GM23338 (cell line): ENCODE measurements at regions not wholly inside any gene's neighbourhood (a gene's known extent, or its start where the extent isn't known, plus 50 kb on each side); places are given as distances from the start of the nearest gene placed in this dataset.

Experiments used
- ATAC-seq: fragments of 200-7000 bp; cut with Tn5 transposase; 3 replicates; pipeline ENCODE4 v1.9.1; 2020
- DNase-seq: peaks from one replicate; pipeline ENCODE4 v3.0.0-alpha.2; 2015; ENCODE audit warnings: low spot score
- H2AFZ ChIP-seq: fragments of 200-600 bp; sonication (generic); 2 replicates; pipeline ENCODE4 v1.8.0; 2016; ENCODE audit warnings: antibody characterized with exemption, mild to moderate bottlenecking, moderate library complexity
- H3F3A ChIP-seq: fragments of 200-600 bp; sonication (generic); replicated peaks from 2 replicates; pipeline ENCODE4 v1.8.0; 2017; ENCODE audit warnings: antibody characterized with exemption, mixed run types, low read depth
- H3K27ac ChIP-seq: fragments of 200-600 bp; sonication (generic); 2 replicates; pipeline ENCODE4 v1.6.1; 2016; ENCODE audit warnings: low read depth
- H3K27me3 ChIP-seq: fragments of 200-600 bp; sonication (generic); 2 replicates; pipeline ENCODE4 v1.8.0; 2016; ENCODE audit warnings: mild to moderate bottlenecking, mixed run types, moderate library complexity; ENCODE audit not compliant: insufficient read depth
- H3K36me3 ChIP-seq: fragments of 200-600 bp; sonication (generic); 2 replicates; pipeline ENCODE4 v1.8.0; 2016; ENCODE audit warnings: mild to moderate bottlenecking; ENCODE audit not compliant: insufficient read depth
- H3K4me1 ChIP-seq: fragments of 200-600 bp; sonication (generic); 2 replicates; pipeline ENCODE4 v1.8.0; 2016; ENCODE audit warnings: mild to moderate bottlenecking, moderate library complexity; ENCODE audit not compliant: insufficient read depth
- H3K4me2 ChIP-seq: fragments of 200-600 bp; sonication (generic); 2 replicates; pipeline ENCODE4 v1.7.1; 2017; ENCODE audit warnings: mixed run types
- H3K4me3 ChIP-seq: fragments of 200-600 bp; sonication (generic); 2 replicates; pipeline ENCODE4 v1.6.1; 2016; ENCODE audit warnings: mixed run types
- H3K79me2 ChIP-seq: fragments of 200-600 bp; sonication (generic); replicated peaks from 2 replicates; pipeline ENCODE4 v1.8.0; 2017; ENCODE audit warnings: mild to moderate bottlenecking; ENCODE audit not compliant: insufficient read depth
- H3K9me2 ChIP-seq: fragments of 200-600 bp; sonication (generic); 2 replicates; pipeline ENCODE4 v1.8.0; 2017; ENCODE audit not compliant: insufficient read depth
- H4K20me1 ChIP-seq: fragments of 200-600 bp; sonication (generic); replicated peaks from 2 replicates; pipeline ENCODE4 v1.8.0; 2017; ENCODE audit warnings: mild to moderate bottlenecking; ENCODE audit not compliant: insufficient read depth
- H3K27ac Mint-ChIP-seq: 2 replicates; pipeline ENCODE4 v1.8.0; 2020; ENCODE audit warnings: inconsistent platforms, mild to moderate bottlenecking, moderate library complexity, mixed read lengths
- H3K27me3 Mint-ChIP-seq: 3 replicates; pipeline ENCODE4 v1.8.0; 2022; ENCODE audit warnings: low read depth, mild to moderate bottlenecking, moderate library complexity, mixed read lengths, inconsistent platforms; ENCODE audit not compliant: insufficient read depth, poor library complexity
- H3K36me3 Mint-ChIP-seq: 3 replicates; pipeline ENCODE4 v1.8.0; 2021; ENCODE audit warnings: low read depth, mild to moderate bottlenecking, inconsistent platforms, moderate library complexity, mixed read lengths
- H3K4me1 Mint-ChIP-seq: 3 replicates; pipeline ENCODE4 v1.8.0; 2020; ENCODE audit warnings: mild to moderate bottlenecking, inconsistent platforms, mixed read lengths
- H3K4me3 Mint-ChIP-seq: 3 replicates; pipeline ENCODE4 v1.8.0; 2021; ENCODE audit warnings: moderate library complexity, mild to moderate bottlenecking, inconsistent platforms, mixed read lengths
- H3K9me3 Mint-ChIP-seq: 3 replicates; pipeline ENCODE4 v1.8.0; 2020; ENCODE audit warnings: moderate library complexity, mild to moderate bottlenecking, inconsistent platforms, mixed read lengths
- CREB1 ChIP-seq: fragments of 250-450 bp; sonication (Bioruptor Pico); IDR thresholded peaks from 2 replicates; pipeline ENCODE4 v1.5.0; 2020; ENCODE audit warnings: low read depth, mild to moderate bottlenecking, moderate library complexity
- ETS1 ChIP-seq: IDR thresholded peaks from 2 replicates; pipeline ENCODE4 v1.6.1; 2016; ENCODE audit warnings: antibody characterized with exemption
- EZH2 ChIP-seq: fragments of 200-600 bp; sonication (generic); IDR thresholded peaks from one replicate; pipeline ENCODE4 v1.8.0; 2017; ENCODE audit warnings: antibody characterized with exemption, mild to moderate bottlenecking, low read depth; ENCODE audit not compliant: unreplicated experiment
- EZH2phosphoT487 ChIP-seq: fragments of 200-600 bp; sonication (generic); IDR thresholded peaks from one replicate; pipeline ENCODE4 v1.8.1; 2018; ENCODE audit warnings: antibody characterized with exemption; ENCODE audit not compliant: unreplicated experiment
- JUNB ChIP-seq: IDR thresholded peaks from one replicate; pipeline ENCODE4 v1.6.1; 2016; ENCODE audit warnings: antibody characterized with exemption; ENCODE audit not compliant: unreplicated experiment
- NANOG ChIP-seq: IDR thresholded peaks from 2 replicates; pipeline ENCODE4 v1.6.1; 2016; ENCODE audit warnings: antibody characterized with exemption, borderline replicate concordance
- POLR2AphosphoS5 ChIP-seq: IDR thresholded peaks from 2 replicates; pipeline ENCODE4 v1.6.1; 2016; ENCODE audit warnings: antibody characterized with exemption, low read depth
- STAT1 ChIP-seq: IDR thresholded peaks from one replicate; pipeline ENCODE4 v1.6.1; 2016; ENCODE audit warnings: antibody characterized with exemption; ENCODE audit not compliant: unreplicated experiment
- ZNF114 ChIP-seq: fragments of 250-450 bp; sonication (Bioruptor Pico); IDR thresholded peaks from 2 replicates; pipeline ENCODE4 v1.5.0; 2020; ENCODE audit warnings: mild to moderate bottlenecking, moderate library complexity
- ZNF331 ChIP-seq: fragments of 250-450 bp; sonication (Bioruptor Pico); IDR thresholded peaks from 2 replicates; pipeline ENCODE4 v1.5.0; 2020; ENCODE audit warnings: low read depth, mild to moderate bottlenecking, moderate library complexity
- ZNF462 ChIP-seq: fragments of 250-450 bp; sonication (Bioruptor Pico); IDR thresholded peaks from 2 replicates; pipeline ENCODE4 v1.5.0; 2020; ENCODE audit warnings: mild to moderate bottlenecking, moderate library complexity
- TF ChIP-seq, protein P1 (sequence below), 2 experiments: fragments of 200-600 bp in 1 of 2; sonication (generic) in 1 of 2; conservative IDR thresholded peaks; 2 replicates each; pipeline versions ENCODE4 v1.5.1 to v1.6.1; 2016 to 2017; ENCODE audit warnings: antibody characterized with exemption in 2 of 2, low read depth in 2 of 2, mild to moderate bottlenecking in 2 of 2, moderate library complexity in 1 of 2
- TF ChIP-seq, protein P2 (sequence below): IDR thresholded peaks from one replicate; pipeline ENCODE4 v1.6.1; 2018; ENCODE audit warnings: antibody characterized with exemption; ENCODE audit not compliant: unreplicated experiment

GRCh38 chr6:163765335-163765734, 350.8 kb downstream of the QKI start (continued):
- TF ChIP-seq, protein P1, sequence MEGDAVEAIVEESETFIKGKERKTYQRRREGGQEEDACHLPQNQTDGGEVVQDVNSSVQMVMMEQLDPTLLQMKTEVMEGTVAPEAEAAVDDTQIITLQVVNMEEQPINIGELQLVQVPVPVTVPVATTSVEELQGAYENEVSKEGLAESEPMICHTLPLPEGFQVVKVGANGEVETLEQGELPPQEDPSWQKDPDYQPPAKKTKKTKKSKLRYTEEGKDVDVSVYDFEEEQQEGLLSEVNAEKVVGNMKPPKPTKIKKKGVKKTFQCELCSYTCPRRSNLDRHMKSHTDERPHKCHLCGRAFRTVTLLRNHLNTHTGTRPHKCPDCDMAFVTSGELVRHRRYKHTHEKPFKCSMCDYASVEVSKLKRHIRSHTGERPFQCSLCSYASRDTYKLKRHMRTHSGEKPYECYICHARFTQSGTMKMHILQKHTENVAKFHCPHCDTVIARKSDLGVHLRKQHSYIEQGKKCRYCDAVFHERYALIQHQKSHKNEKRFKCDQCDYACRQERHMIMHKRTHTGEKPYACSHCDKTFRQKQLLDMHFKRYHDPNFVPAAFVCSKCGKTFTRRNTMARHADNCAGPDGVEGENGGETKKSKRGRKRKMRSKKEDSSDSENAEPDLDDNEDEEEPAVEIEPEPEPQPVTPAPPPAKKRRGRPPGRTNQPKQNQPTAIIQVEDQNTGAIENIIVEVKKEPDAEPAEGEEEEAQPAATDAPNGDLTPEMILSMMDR (conservative IDR thresholded peaks at IDR 0.05; ENCODE audit: low read depth in 2 of 2), result no peak
- TF ChIP-seq CREB1 (CRISPR knock-in tag), result no peak
- TF ChIP-seq POLR2AphosphoS5, result no peak
- no peak for TF ChIP-seq ETS1
- no peak for TF ChIP-seq ZNF331 (CRISPR knock-in tag)
- TF ChIP-seq EZH2, result no peak
- no peak for TF ChIP-seq STAT1
- no peak for TF ChIP-seq NANOG
- TF ChIP-seq, protein P2, sequence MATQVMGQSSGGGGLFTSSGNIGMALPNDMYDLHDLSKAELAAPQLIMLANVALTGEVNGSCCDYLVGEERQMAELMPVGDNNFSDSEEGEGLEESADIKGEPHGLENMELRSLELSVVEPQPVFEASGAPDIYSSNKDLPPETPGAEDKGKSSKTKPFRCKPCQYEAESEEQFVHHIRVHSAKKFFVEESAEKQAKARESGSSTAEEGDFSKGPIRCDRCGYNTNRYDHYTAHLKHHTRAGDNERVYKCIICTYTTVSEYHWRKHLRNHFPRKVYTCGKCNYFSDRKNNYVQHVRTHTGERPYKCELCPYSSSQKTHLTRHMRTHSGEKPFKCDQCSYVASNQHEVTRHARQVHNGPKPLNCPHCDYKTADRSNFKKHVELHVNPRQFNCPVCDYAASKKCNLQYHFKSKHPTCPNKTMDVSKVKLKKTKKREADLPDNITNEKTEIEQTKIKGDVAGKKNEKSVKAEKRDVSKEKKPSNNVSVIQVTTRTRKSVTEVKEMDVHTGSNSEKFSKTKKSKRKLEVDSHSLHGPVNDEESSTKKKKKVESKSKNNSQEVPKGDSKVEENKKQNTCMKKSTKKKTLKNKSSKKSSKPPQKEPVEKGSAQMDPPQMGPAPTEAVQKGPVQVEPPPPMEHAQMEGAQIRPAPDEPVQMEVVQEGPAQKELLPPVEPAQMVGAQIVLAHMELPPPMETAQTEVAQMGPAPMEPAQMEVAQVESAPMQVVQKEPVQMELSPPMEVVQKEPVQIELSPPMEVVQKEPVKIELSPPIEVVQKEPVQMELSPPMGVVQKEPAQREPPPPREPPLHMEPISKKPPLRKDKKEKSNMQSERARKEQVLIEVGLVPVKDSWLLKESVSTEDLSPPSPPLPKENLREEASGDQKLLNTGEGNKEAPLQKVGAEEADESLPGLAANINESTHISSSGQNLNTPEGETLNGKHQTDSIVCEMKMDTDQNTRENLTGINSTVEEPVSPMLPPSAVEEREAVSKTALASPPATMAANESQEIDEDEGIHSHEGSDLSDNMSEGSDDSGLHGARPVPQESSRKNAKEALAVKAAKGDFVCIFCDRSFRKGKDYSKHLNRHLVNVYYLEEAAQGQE, result no peak
- TF ChIP-seq JUNB, result no peak
- TF ChIP-seq ZNF114 (CRISPR knock-in tag), result no peak

DNA sequence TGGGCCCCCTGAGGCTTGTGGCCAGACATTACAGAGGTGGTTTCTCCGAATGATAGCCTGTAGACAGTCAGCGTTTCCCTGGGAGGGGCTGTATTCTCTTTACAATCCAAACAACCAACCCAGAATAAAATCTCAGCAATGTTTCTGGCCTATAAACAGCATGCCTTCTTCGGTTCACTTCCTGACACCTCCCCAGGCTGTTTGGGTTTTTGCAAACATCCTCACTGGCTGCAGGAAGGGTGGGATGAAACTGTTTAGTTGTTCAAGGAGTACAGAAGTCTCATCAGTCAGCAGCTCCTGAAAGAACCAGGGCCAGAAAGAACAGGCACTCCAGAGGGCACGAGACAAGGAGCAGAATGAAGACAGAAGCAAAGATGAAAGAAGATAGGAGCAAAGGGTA, 350.0 kb downstream of the QKI start:
- Mint-ChIP-seq H3K9me3 (no peaks in the 10 kb centered on the region), H3K36me3 (no peaks in the 10 kb centered on the region), H3K4me3 (no peak overlapping the region), H3K27me3 (peaks cover 3% of the 10 kb centered on the region), H3K27ac (no peak overlapping the region), H3K4me1 (peaks cover 10% of the 10 kb centered on the region)
- Histone ChIP-seq H2AFZ (peak overlapping the region; percentile 83; the same call in 1 of the 2 replicates), H3K27ac (no peak overlapping the region), H3K27me3 (no peaks in the 10 kb centered on the region), H3K79me2 (no peaks in the 10 kb centered on the region), H3K4me2 (no peak overlapping the region), H3F3A (no peaks in the 10 kb centered on the region), H3K4me1 (peaks cover 7% of the 10 kb centered on the region), H4K20me1 (no peaks in the 10 kb centered on the region), H3K36me3 (no peaks in the 10 kb centered on the region), H3K9me2 (peaks cover 6% of the 10 kb centered on the region; the same call in 1 of the 2 replicates), H3K4me3 (no peak overlapping the region)
- DNase-seq (no peak), ATAC-seq (no peak)
- no peak for TF ChIP-seq STAT1
- no peak for TF ChIP-seq ZNF462
- TF ChIP-seq EZH2phosphoT487, result no peak
